ENCODE measurements at regions not wholly inside any gene's neighbourhood (a gene's known extent, or its start where the extent isn't known, plus 50 kb on each side); places are given as distances from the start of the nearest gene placed in this dataset.

GRCh38 chr21:15247613-15248012 lies 182.8 kb upstream of the NRIP1 start:
- TF ChIP-seq POLR2A (IDR thresholded peaks at IDR 0.05) (no peak), CTCF (IDR thresholded peaks at IDR 0.05) (no peak), POLR2AphosphoS5 (IDR thresholded peaks at IDR 0.05) (no peak)

All from prostate gland (tissue), 2 donors.